Tibial artery (tissue), 4 donors: ENCODE measurements at regions not wholly inside any gene's neighbourhood (a gene's known extent, or its start where the extent isn't known, plus 50 kb on each side); places are given as distances from the start of the nearest gene placed in this dataset.

Source experiments
- DNase-seq, 2 donors: peaks; one replicate each; pipeline ENCODE4 v3.0.0-alpha.2; 2019
- H3K27ac ChIP-seq, 2 donors: fragments of 200-600 bp; sonication (generic) in 1 of 2; 1 replicate in 1 of 2; 2 replicates in 1 of 2; pipeline ENCODE4 v1.5.1; 2018 to 2019; ENCODE audit warnings: mild to moderate bottlenecking in 1 of 2
- H3K27me3 ChIP-seq, 2 donors: fragments of 200-600 bp; sonication (generic) in 1 of 2; one replicate each; pipeline versions ENCODE4 v1.5.1 to v1.6.0; 2016 to 2019
- H3K36me3 ChIP-seq, 3 donors: fragments of 200-600 bp; sonication (generic) in 2 of 3; one replicate each; pipeline ENCODE4 v1.5.1; 2016 to 2019; ENCODE audit warnings: mild to moderate bottlenecking in 2 of 3
- H3K4me1 ChIP-seq, 4 donors: fragments of 200-600 bp; sonication (generic) in 2 of 4; 1 replicate in 3 of 4; 2 replicates in 1 of 4; pipeline ENCODE4 v1.5.1; 2016 to 2019
- H3K4me3 ChIP-seq, 2 donors: fragments of 200-600 bp; sonication (generic) in 1 of 2; 1 replicate in 1 of 2; 2 replicates in 1 of 2; pipeline ENCODE4 v1.5.1; 2018 to 2019; ENCODE audit warnings: mild to moderate bottlenecking in 2 of 2
- H3K9me3 ChIP-seq, 3 donors: fragments of 200-600 bp; sonication (generic) in 1 of 3; one replicate each; pipeline ENCODE4 v1.5.1; 2016 to 2019
- CTCF ChIP-seq, 2 experiments: fragments of 200-600 bp in 1 of 2; fragments of 450-650 bp in 1 of 2; IDR thresholded peaks; one replicate each; pipeline ENCODE4 v1.5.1; 2017 to 2019; ENCODE audit warnings: antibody characterized with exemption in 2 of 2, mild to moderate bottlenecking in 1 of 2, moderate library complexity in 1 of 2
- intact Hi-C: fragments of 100-400 bp; cut with DNase I; formaldehyde crosslinking; loops from one replicate; pipeline ENCODE4 v1.15.0; 2023; ENCODE audit warnings: low total_unique reads

GRCh38 chr12:77681726-77682125 lies 149.0 kb upstream of the NAV3 start:
- DNase-seq = no peak
- H3K27ac ChIP-seq = no peak overlapping the region
- H3K36me3 ChIP-seq = no peaks in the 10 kb centered on the region
- TF ChIP-seq CTCF (IDR thresholded peaks at IDR 0.05) = no peak
- H3K4me1 ChIP-seq = no peaks in the 10 kb centered on the region
- no peaks in the 10 kb centered on the region for H3K27me3 ChIP-seq
- H3K4me3 ChIP-seq = no peak overlapping the region
- intact Hi-C loops = no loop called here
- H3K9me3 ChIP-seq = no peaks in the 10 kb centered on the region

- no peak for DNase-seq
- H3K27me3 ChIP-seq = no peaks in the 10 kb centered on the region
- intact Hi-C loops = no loop called here
Observed at GRCh38 chr12:77679686-77680085, 151.0 kb upstream of the NAV3 start.

GRCh38 chr12:77678621-77679020 lies 152.1 kb upstream of the NAV3 start:
- no peaks in the 10 kb centered on the region for H3K9me3 ChIP-seq

More at GRCh38 chr12:77679686-77680085, 151.0 kb upstream of the NAV3 start:
- no peaks in the 10 kb centered on the region for H3K36me3 ChIP-seq
- H3K4me1 ChIP-seq = no peaks in the 10 kb centered on the region
- H3K27ac ChIP-seq = no peak overlapping the region
- H3K4me3 ChIP-seq = no peak overlapping the region
- no peaks in the 10 kb centered on the region for H3K9me3 ChIP-seq
- TF ChIP-seq CTCF (IDR thresholded peaks at IDR 0.05) = no peak

GRCh38 chr12:77667101-77667500 lies 163.6 kb upstream of the NAV3 start:
- Histone ChIP-seq H3K4me1 (no peaks in the 10 kb centered on the region), H3K27me3 (no peaks in the 10 kb centered on the region), H3K27ac (no peak overlapping the region), H3K36me3 (no peaks in the 10 kb centered on the region), H3K4me3 (no peak overlapping the region), H3K9me3 (no peaks in the 10 kb centered on the region)
- no peak for TF ChIP-seq CTCF (IDR thresholded peaks at IDR 0.05)
- DNase-seq = no peak
- intact Hi-C loops = no loop called here

More at GRCh38 chr12:77678621-77679020, 152.1 kb upstream of the NAV3 start:
- H3K36me3 ChIP-seq = no peaks in the 10 kb centered on the region
- no peaks in the 10 kb centered on the region for H3K27me3 ChIP-seq
- no peak for TF ChIP-seq CTCF (IDR thresholded peaks at IDR 0.05)
- intact Hi-C loops = no loop called here
- H3K27ac ChIP-seq = no peak overlapping the region
- H3K4me3 ChIP-seq = no peak overlapping the region
- H3K4me1 ChIP-seq = no peaks in the 10 kb centered on the region
- no peak for DNase-seq

- H3K27ac ChIP-seq = no peak overlapping the region
- H3K27me3 ChIP-seq = no peaks in the 10 kb centered on the region
- no peaks in the 10 kb centered on the region for H3K36me3 ChIP-seq
- H3K9me3 ChIP-seq = no peaks in the 10 kb centered on the region
- no peaks in the 10 kb centered on the region for H3K4me1 ChIP-seq
- DNase-seq = no peak
- no peak overlapping the region for H3K4me3 ChIP-seq
- intact Hi-C loops = no loop called here
- no peak for TF ChIP-seq CTCF (IDR thresholded peaks at IDR 0.05)
Observed at GRCh38 chr12:77648716-77649115, 182.0 kb upstream of the NAV3 start.

- H3K4me3 ChIP-seq = no peak overlapping the region
- TF ChIP-seq CTCF (IDR thresholded peaks at IDR 0.05) = no peak
- H3K9me3 ChIP-seq = no peaks in the 10 kb centered on the region
- no peak for DNase-seq
- intact Hi-C loops = no loop called here
- H3K27ac ChIP-seq = no peak overlapping the region
- no peaks in the 10 kb centered on the region for H3K4me1 ChIP-seq
- no peaks in the 10 kb centered on the region for H3K36me3 ChIP-seq
- no peaks in the 10 kb centered on the region for H3K27me3 ChIP-seq
Observed at GRCh38 chr12:77645966-77646598, 184.6 kb upstream of the NAV3 start.
